ENCODE measurements at regions not wholly inside any gene's neighbourhood (a gene's known extent, or its start where the extent isn't known, plus 50 kb on each side); places are given as distances from the start of the nearest gene placed in this dataset.

DNA sequence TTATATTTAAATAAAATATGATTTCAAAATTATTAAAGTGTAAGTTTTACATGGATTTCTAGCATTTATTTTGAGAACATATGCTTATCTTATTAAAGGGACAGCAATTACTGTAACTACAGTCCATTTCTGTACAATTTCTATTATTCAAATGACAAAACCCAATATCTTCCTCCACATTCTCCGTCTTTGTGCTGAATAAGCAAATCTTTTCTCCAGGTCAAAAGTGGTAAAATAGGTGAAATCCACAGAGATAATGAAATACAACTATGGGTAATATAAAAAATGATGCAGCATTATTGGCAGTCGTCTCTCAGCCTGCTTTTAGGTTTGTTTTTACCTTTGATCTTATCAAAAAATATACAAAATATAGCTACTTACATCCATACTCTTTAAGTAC is 79.4 kb upstream of the OTX2 start:
- TF ChIP-seq POLR2AphosphoS5 (IDR thresholded peaks at IDR 0.05) (no peak), POLR2A (IDR thresholded peaks at IDR 0.05; ENCODE audit: low read depth) (no peak), EP300 (IDR thresholded peaks at IDR 0.05) (no peak)
